ENCODE measurements at regions not wholly inside any gene's neighbourhood (a gene's known extent, or its start where the extent isn't known, plus 50 kb on each side); places are given as distances from the start of the nearest gene placed in this dataset.

DNA sequence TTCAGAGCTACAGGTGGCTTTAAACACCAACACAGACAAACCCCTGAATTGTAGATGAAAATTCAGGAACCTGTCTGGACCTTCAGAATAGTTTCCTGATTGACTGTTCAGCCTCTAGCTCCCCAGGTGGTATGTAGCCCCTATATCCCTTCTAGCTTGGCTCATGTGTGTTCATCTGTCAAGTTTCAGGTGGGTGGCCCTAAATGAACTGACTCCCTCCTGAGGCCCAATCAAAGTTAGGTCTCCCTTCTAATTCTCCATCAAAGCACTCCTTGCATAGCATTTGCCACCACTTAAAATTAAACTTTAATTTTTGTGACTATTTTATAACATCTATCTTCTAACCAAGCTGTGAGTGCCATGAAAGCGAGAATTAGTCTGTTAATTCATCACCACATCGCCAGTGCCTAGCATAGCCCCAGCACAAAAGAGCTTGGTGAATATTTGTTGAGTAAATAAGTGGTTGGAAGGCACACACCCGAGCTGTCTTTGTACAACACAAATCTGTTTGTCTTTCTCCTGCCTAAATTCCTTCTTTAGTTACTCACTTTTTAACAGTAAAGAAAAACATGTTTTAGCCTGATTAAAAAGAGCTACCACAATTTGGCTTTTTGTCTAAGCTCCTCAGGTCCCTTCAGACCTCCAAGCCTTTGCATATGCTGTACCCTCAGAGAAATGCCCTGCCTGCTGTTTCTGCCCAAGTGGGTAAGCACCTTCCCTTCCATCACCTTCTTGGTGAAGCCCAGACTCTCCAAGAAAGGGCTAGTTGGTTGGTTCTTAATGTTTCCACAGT lies 138.1 kb upstream of the HMHB1 start:
- no peaks in the 10 kb centered on the region for H3K4me1 ChIP-seq (ENCODE audit: control insufficient read depth in 1 of 2, insufficient read depth in 2 of 2, low read length in 2 of 2)

DNA sequence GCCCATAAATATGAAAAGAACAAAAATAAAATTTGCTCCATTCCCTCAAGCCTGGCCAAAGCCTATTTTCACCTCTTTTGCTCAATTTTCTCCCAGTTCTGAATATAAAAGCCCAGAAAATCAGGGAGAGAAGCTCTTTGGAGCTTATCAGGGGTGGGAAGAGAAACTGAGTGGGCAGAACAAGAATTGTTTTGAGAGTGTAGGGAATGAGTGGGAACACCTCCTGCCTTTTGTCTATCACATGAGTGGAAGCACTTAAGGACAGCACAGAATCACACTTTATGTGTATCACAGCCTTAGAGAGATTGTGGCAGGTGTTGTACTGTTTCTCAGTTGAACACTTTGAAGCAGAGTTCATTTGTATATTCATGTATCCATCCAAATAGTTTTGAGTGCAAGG lies 139.2 kb upstream of the HMHB1 start:
- H3K27me3 Mint-ChIP-seq (ENCODE audit: low read depth in 3 of 3): peaks cover 0 to 2% (median 0%) of the 10 kb centered on the region in 3 donors
- Histone ChIP-seq H3K79me2 (ENCODE audit: insufficient read depth, low read length) (no peaks in the 10 kb centered on the region), H3K9me3 (replicated peaks in 1 of 2; ENCODE audit: control insufficient read depth in 1 of 2, insufficient read depth in 1 of 2, low read length in 2 of 2) (no peaks in the 10 kb centered on the region), H2AFZ (ENCODE audit: insufficient read depth, low read depth, low read length, poor library complexity, severe bottlenecking) (no peak overlapping the region), H3K9ac (ENCODE audit: insufficient read depth, low read length, poor library complexity, severe bottlenecking) (no peak overlapping the region), H3K27me3 (ENCODE audit: control insufficient read depth in 2 of 2, insufficient read depth in 2 of 2, low read length in 2 of 2) (no peaks in the 10 kb centered on the region), H3K4me1 (ENCODE audit: control insufficient read depth in 1 of 2, insufficient read depth in 2 of 2, low read length in 2 of 2) (no peaks in the 10 kb centered on the region), H3K27ac (ENCODE audit: low read depth in 1 of 2, low read length in 2 of 2) (no peak overlapping the region), H3K4me3 (replicated peaks in 1 of 3; ENCODE audit: low read depth in 2 of 3, low read length in 3 of 3) (no peak overlapping the region), H4K20me1 (ENCODE audit: insufficient read depth, low read length) (no peaks in the 10 kb centered on the region), H3K4me2 (replicated peaks; ENCODE audit: extremely low read depth, low read length, poor library complexity, severe bottlenecking) (no peak overlapping the region), H3K36me3 (replicated peaks in 1 of 2; ENCODE audit: control insufficient read depth in 1 of 2, insufficient read depth in 2 of 2, low read length in 2 of 2) (no peaks in the 10 kb centered on the region)
- H3K4me1 Mint-ChIP-seq: no peaks in the 10 kb centered on the region
- intact Hi-C loops (cut with micrococcal nuclease): no loop called here
- H3K36me3 Mint-ChIP-seq: no peaks in the 10 kb centered on the region
- no peak overlapping the region for H3K4me3 Mint-ChIP-seq
- H3K9me3 Mint-ChIP-seq: peaks cover 0 to 8% (median 4%) of the 10 kb centered on the region in 7 donors
- DNase-seq: no peak
- no peak overlapping the region for H3K27ac Mint-ChIP-seq
- TF ChIP-seq, protein P1, sequence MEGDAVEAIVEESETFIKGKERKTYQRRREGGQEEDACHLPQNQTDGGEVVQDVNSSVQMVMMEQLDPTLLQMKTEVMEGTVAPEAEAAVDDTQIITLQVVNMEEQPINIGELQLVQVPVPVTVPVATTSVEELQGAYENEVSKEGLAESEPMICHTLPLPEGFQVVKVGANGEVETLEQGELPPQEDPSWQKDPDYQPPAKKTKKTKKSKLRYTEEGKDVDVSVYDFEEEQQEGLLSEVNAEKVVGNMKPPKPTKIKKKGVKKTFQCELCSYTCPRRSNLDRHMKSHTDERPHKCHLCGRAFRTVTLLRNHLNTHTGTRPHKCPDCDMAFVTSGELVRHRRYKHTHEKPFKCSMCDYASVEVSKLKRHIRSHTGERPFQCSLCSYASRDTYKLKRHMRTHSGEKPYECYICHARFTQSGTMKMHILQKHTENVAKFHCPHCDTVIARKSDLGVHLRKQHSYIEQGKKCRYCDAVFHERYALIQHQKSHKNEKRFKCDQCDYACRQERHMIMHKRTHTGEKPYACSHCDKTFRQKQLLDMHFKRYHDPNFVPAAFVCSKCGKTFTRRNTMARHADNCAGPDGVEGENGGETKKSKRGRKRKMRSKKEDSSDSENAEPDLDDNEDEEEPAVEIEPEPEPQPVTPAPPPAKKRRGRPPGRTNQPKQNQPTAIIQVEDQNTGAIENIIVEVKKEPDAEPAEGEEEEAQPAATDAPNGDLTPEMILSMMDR (IDR thresholded peaks at IDR 0.05): no peak

More for the DNA sequence above, 138.1 kb upstream of the HMHB1 start:
- no peak overlapping the region for H3K27ac ChIP-seq (ENCODE audit: low read depth in 1 of 2, low read length in 2 of 2)
- H3K4me2 ChIP-seq (replicated peaks; ENCODE audit: extremely low read depth, low read length, poor library complexity, severe bottlenecking): no peak overlapping the region
- no peak for DNase-seq
- no peaks in the 10 kb centered on the region for H4K20me1 ChIP-seq (ENCODE audit: insufficient read depth, low read length)
- H2AFZ ChIP-seq (ENCODE audit: insufficient read depth, low read depth, low read length, poor library complexity, severe bottlenecking): no peak overlapping the region
- H3K36me3 ChIP-seq (replicated peaks in 1 of 2; ENCODE audit: control insufficient read depth in 1 of 2, insufficient read depth in 2 of 2, low read length in 2 of 2): no peaks in the 10 kb centered on the region
- peaks cover 1% of the 10 kb centered on the region for H3K4me1 Mint-ChIP-seq
- H3K9ac ChIP-seq (ENCODE audit: insufficient read depth, low read length, poor library complexity, severe bottlenecking): no peak overlapping the region
- H3K27me3 Mint-ChIP-seq (ENCODE audit: low read depth in 3 of 3): peaks cover 0 to 2% (median 0%) of the 10 kb centered on the region in 3 donors
- no peaks in the 10 kb centered on the region for H3K79me2 ChIP-seq (ENCODE audit: insufficient read depth, low read length)
- no CpG with 5 or more reads among the region's 3 CpGs for WGBS (ENCODE audit: insufficient coverage)
- intact Hi-C loops (cut with micrococcal nuclease): no loop called here
- H3K27me3 ChIP-seq (ENCODE audit: control insufficient read depth in 2 of 2, insufficient read depth in 2 of 2, low read length in 2 of 2): no peaks in the 10 kb centered on the region
- H3K9me3 Mint-ChIP-seq: peaks cover 0 to 8% (median 4%) of the 10 kb centered on the region in 7 donors
- no peak overlapping the region for H3K4me3 ChIP-seq (replicated peaks in 1 of 3; ENCODE audit: low read depth in 2 of 3, low read length in 3 of 3)
- H3K27ac Mint-ChIP-seq: no peak overlapping the region
- TF ChIP-seq, protein P1 (IDR thresholded peaks at IDR 0.05): no peak
- H3K9me3 ChIP-seq (replicated peaks in 1 of 2; ENCODE audit: control insufficient read depth in 1 of 2, insufficient read depth in 1 of 2, low read length in 2 of 2): no peaks in the 10 kb centered on the region
- no peaks in the 10 kb centered on the region for H3K36me3 Mint-ChIP-seq
- no peak overlapping the region for H3K4me3 Mint-ChIP-seq
